Right lobe of liver (tissue), 6 donors: ENCODE measurements at regions not wholly inside any gene's neighbourhood (a gene's known extent, or its start where the extent isn't known, plus 50 kb on each side); places are given as distances from the start of the nearest gene placed in this dataset.

Source experiments
- ATAC-seq, 4 donors: fragments of 200-7000 bp; cut with Tn5 transposase; one replicate each; pipeline ENCODE4 v1.9.1; 2020; ENCODE audit warnings: mild to moderate bottlenecking in 4 of 4, moderate library complexity in 4 of 4
- DNase-seq, 3 donors: peaks; one replicate each; pipeline ENCODE4 v3.0.0-alpha.2; 2020
- H3K27ac ChIP-seq, 3 donors: fragments of 200-600 bp; one replicate each; pipeline ENCODE4 v1.8.0; 2022
- H3K27me3 ChIP-seq, 2 donors: fragments of 200-600 bp; one replicate each; pipeline ENCODE4 v1.8.0; 2022
- H3K36me3 ChIP-seq, 4 donors: fragments of 200-600 bp; sonication (generic) in 1 of 4; one replicate each; pipeline versions ENCODE4 v1.5.1 to v1.8.0; 2017 to 2022; ENCODE audit warnings: control low read depth in 1 of 4
- H3K4me1 ChIP-seq, 4 donors: fragments of 200-600 bp; sonication (generic) in 1 of 4; one replicate each; pipeline versions ENCODE4 v1.5.1 to v1.8.0; 2017 to 2022; ENCODE audit warnings: control low read depth in 1 of 4
- H3K4me3 ChIP-seq, 3 donors: fragments of 200-600 bp; one replicate each; pipeline ENCODE4 v1.8.0; 2022
- H3K9me3 ChIP-seq, 4 donors: fragments of 200-600 bp; sonication (generic) in 1 of 4; one replicate each; pipeline versions ENCODE4 v1.5.1 to v1.8.0; 2017 to 2022; ENCODE audit warnings: control low read depth in 1 of 4
- POLR2A ChIP-seq: fragments of 450-650 bp; IDR thresholded peaks from one replicate; pipeline ENCODE4 v1.6.1; 2017; ENCODE audit warnings: antibody characterized with exemption, mild to moderate bottlenecking
- WGBS: methylation state at CpG from one replicate; pipeline ENCODE4 v1.1.6; 2018; ENCODE audit warnings: low coverage, low lambda C conversion rate; ENCODE audit not compliant: insufficient coverage; ENCODE audit errors: missing lambda C conversion rate; 5-methylcytosine and 5-hydroxymethylcytosine counted together
- intact Hi-C, 2 donors: fragments of 100-400 bp; cut with DNase I; formaldehyde crosslinking; loops; one replicate each; pipeline versions ENCODE4 v1.11.2 to v1.14.1; 2022
- TF ChIP-seq, protein P1 (sequence below), 4 donors: fragments of 200-600 bp in 3 of 4; fragments of 450-650 bp in 1 of 4; IDR thresholded peaks; one replicate each; pipeline versions ENCODE4 v1.5.1 to v1.8.0; 2016 to 2022; ENCODE audit warnings: antibody characterized with exemption in 4 of 4, mild to moderate bottlenecking in 2 of 4
- donor health status: DM: no; HTN: yes; CAD: no.
- donor health status: DM: no; HTN: no; CAD: no.
- donor health status: DM: no; HTN: no; CAD: no.
- donor health status: DM: no; HTN: yes; CAD: no.
- donor health status: DM: no; HTN: yes; CAD: no.

DNA sequence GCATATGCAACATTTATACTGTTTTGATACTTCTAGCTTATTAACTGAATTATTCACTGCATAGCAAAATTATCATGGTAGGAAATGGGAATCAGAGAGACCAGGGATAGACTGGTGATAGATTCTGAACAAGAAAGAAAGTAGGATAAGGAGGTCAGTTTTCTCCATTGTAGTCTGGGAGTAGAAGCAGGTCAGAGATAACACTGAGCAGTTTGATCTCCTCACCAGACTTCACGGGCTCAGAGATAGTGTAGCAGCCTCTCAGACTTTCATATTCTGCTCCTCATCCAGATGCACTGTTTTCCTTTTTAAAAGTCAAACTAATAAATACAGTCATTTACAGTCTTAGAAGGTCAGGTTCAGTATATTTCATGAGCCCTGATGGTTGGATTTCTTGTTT is 56.0 kb upstream of the MYO16 start:
- H3K4me3 ChIP-seq, result no peak overlapping the region
- no peaks in the 10 kb centered on the region for H3K4me1 ChIP-seq

DNA sequence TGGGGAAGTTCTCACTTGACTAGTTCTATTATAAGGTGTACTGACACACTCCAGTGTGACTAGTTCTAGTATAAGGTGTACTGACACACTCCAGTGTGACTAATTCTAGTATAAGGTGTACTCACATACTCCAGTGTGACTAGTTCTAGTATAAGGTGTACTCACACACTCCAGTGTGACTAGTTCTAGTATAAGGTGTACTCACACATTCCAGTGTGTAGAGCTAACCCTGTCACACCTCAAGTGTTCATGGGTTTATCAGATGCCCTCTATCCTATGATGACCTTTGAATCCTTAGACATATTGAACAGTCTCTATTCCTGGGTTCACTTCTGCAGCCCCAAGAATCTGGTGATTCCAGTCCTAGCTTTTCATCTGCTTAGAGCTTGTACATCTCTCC is 54.6 kb upstream of the MYO16 start:
- TF ChIP-seq POLR2A, result no peak
- TF ChIP-seq, protein P1, sequence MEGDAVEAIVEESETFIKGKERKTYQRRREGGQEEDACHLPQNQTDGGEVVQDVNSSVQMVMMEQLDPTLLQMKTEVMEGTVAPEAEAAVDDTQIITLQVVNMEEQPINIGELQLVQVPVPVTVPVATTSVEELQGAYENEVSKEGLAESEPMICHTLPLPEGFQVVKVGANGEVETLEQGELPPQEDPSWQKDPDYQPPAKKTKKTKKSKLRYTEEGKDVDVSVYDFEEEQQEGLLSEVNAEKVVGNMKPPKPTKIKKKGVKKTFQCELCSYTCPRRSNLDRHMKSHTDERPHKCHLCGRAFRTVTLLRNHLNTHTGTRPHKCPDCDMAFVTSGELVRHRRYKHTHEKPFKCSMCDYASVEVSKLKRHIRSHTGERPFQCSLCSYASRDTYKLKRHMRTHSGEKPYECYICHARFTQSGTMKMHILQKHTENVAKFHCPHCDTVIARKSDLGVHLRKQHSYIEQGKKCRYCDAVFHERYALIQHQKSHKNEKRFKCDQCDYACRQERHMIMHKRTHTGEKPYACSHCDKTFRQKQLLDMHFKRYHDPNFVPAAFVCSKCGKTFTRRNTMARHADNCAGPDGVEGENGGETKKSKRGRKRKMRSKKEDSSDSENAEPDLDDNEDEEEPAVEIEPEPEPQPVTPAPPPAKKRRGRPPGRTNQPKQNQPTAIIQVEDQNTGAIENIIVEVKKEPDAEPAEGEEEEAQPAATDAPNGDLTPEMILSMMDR (IDR thresholded peaks at IDR 0.05), result no peak
- Histone ChIP-seq H3K9me3 (no peaks in the 10 kb centered on the region), H3K36me3 (no peaks in the 10 kb centered on the region), H3K27ac (no peak overlapping the region), H3K4me1 (no peaks in the 10 kb centered on the region), H3K4me3 (no peak overlapping the region), H3K27me3 (no peaks in the 10 kb centered on the region)
- intact Hi-C loops, result no loop called here
- DNase-seq (no peak), ATAC-seq (no peak)

More for the DNA sequence above, 56.0 kb upstream of the MYO16 start:
- H3K36me3 ChIP-seq, result no peaks in the 10 kb centered on the region
- TF ChIP-seq, protein P1 (IDR thresholded peaks at IDR 0.05), result no peak
- TF ChIP-seq POLR2A, result no peak
- WGBS, result 20% methylated on average over 1 of the region's 1 CpG
- DNase-seq, result no peak
- intact Hi-C loops, result no loop called here
- no peaks in the 10 kb centered on the region for H3K27me3 ChIP-seq
- H3K9me3 ChIP-seq, result no peaks in the 10 kb centered on the region
- no peak for ATAC-seq
- H3K27ac ChIP-seq, result no peak overlapping the region

DNA sequence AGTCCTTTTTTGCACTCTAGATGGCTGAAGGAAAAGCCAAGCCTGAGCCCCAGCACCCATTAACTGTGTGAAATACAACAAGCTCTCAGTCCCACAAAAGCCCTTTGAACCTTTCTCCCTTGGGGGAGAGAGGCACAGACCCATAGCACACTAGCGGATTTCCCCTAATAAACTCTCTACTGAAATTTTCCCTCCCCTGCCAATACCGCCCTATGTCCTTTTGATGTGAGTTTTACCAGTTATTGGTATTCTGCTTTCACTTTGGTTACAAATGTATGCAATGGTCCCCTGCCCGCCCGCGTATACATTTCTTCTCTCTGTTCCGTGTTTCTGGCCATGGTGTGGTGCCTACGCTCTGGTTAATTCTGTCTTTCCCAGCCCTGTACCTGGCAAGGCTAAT is 54.0 kb upstream of the MYO16 start:
- ATAC-seq (no peak), DNase-seq (no peak)
- Histone ChIP-seq H3K27ac (no peak overlapping the region), H3K9me3 (no peaks in the 10 kb centered on the region), H3K36me3 (no peaks in the 10 kb centered on the region), H3K4me3 (no peak overlapping the region), H3K27me3 (no peaks in the 10 kb centered on the region), H3K4me1 (no peaks in the 10 kb centered on the region)
- intact Hi-C loops, result no loop called here
- WGBS, result 80% methylated on average over 7 of the region's 7 CpGs
- no peak for TF ChIP-seq POLR2A
- TF ChIP-seq, protein P1 (IDR thresholded peaks at IDR 0.05), result no peak
